Cortex of kidney (tissue), 1 donor: ENCODE measurements at regions not wholly inside any gene's neighbourhood (a gene's known extent, or its start where the extent isn't known, plus 50 kb on each side); places are given as distances from the start of the nearest gene placed in this dataset.

ENCODE experiments used
- DNase-seq: peaks from one replicate; lab custom pipeline; 2025; lab: John Stamatoyannopoulos, UW

DNA sequence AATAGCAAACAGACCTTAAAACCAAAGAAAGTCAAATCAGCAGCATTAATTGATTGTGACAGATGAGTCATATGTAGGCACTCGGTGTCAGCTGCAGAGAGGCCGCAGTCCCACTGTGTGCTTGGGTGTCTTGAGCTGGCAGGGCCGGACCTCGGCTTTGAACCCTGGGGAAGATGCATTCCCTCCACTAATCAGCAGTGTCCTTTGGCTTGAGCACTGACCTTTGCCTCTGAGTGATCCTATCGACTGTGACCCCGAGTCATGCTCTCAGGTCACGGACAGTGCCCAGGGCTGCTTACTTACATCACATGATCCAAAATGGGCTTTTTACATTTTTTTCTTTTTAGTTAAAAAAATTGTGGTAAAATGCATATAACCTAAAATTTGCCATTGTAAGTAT is 188.7 kb downstream of the GADD45G start:
- DNase-seq, result no peak

DNA sequence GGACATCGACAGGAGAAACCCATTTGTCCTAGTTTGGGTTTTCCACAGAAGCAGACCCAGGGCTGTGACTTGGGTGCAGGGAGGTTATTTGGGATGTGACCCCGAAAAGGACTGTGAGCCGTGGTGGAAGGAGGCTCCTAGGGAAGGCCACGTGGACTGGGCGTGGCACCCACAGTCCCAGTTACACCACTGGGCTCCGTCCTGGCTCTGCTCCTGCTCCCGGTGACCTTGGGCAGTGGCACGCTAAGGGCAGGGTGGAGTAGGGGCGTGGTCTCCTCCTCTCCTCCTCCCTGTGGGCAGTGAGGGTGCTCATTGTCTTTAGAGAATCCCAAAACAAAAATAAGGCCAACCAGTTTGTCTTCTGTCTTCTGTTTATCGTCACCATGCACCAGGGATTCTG is 190.1 kb downstream of the GADD45G start:
- no peak for DNase-seq

DNA sequence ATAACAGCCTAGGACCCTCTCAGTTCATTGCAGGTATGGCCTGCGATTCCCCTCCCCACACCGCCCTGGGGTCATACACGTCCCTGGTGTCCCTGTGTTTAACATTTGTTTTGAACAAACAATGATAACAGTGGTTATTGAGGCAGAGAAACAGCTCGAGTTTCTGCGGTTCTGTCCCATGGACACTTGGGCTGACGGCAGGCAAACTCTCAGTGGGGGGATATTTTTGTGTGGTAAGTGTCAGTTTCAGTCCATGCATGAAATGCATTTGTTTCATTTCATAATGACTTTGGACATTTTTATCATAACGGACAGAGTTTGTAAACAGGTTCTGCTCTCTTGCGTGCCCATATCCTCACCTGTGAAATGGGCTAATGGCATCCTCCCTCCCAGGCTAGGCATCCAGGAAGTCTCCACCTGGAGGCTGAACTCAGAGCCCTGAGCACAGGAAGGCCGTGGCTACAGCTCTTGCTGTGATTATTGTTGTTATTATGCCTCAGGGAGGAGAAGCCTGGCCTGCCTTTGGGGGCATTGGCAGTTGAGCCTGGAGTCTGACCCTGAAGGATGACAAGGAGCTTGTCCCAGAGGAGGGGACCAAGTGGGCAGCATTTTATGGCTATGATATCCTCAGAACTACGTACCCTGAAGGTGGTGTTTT is 190.9 kb downstream of the GADD45G start:
- no peak for DNase-seq

DNA sequence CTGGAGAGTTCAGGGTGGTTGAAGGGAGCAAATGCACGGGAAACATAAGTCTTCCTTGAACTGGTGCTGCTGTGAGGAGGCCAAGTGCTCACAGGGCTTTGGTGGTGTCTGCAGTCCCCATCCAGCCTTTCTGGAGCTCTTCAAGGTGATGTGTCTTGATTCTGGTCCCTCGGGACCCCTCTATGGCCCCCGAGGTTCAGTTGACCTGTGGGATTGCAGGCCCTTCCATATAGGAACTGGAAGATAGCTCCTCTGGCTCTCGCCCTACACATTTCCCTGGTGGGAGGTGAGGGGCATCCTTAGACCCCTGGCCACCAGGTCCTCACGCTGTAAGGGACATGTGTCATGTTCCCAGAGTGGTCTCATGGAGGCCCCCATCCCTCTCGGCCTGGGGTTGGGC is 191.8 kb downstream of the GADD45G start:
- no peak for DNase-seq

DNA sequence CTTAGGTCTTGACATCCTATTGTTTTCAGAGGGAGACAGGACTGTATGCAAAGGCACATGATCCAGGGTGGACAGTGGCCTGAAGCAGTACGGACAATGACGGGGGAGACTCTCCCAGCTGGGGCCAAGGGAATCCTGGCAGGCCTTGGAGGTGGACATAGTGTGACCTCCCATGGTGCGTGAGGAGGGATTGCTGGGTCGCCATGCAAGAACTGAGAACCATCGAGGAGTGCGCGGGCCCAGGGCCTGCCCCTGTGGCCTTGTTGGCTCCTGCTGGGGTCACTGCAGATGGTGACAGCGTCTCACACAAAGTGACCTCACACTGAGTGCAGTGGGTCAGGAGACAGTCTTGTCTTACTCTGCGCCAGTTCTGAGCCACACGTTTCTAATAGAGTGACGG is 192.4 kb downstream of the GADD45G start:
- DNase-seq, result no peak

DNA sequence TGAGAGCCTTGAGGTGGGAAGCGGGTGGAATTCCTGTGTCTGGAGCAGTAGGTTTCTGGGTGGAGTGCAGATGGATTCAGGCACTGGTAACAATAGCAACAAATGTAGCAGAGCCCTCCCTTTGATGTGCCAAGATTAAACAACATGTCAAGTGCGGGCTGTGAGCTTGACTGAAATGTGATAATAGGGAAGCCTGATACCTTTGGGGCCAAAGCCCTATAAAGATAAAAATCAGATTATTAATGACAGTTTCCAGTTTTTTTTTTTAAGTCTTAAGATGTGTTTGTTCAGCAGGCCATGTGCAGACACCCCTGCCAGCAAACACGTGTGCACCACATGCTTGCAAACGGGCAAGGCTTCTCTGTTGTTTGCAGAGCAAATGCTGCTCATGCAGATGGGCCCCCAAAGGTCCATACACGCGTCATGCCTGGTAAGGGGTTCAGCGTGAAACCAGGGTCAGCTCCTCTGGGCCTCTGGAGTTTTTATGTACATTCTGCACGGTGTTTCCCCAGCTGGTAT is 193.2 kb downstream of the GADD45G start:
- no peak for DNase-seq

DNA sequence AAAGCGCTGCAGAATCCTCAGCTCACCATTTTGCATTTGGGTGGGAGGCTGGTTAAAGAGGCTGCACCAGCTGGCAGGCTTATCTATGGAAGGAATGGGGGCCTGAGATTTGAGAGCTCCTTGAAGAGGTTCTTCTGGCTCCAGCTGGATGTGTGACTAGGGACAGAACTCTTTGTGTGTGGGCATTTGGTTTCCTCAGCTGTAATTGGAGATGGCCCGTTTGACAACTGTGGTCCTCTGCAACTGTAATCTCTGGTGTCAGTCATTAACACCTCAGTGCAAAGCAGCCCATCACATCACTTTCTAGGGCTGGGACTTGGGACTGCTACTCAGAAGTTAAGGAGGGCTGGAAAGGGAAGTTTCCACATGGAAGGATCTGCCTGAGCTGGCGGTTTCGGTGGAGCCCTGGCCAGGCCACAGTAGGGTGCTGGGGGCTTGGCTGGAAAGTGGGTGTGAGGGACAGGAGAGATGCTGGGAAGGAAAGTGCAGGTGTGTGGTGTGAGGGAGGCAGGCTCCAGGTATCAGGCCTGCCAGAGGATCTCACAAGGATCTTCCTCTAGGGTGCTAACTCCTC is 193.8 kb downstream of the GADD45G start:
- DNase-seq, result no peak

DNA sequence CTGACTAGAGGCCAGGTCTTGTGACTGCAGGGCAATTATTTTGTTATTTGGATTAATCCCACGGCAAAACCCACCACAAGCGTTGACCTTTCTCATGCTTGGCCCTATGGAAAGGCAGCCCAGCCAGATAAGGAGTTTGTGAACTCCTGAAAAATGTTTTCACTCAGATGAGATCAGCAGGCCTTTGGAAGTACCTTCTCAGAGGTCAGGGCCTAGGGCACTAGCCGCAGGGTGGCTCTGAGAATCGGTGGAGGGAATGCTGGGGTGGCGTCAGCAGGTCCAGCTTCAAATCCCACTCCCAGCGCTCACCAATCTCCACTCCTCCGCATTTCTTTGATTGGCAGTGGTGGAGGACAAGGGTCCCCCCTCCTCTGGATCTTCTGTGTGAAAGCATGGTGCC is 194.4 kb downstream of the GADD45G start:
- DNase-seq, result no peak

DNA sequence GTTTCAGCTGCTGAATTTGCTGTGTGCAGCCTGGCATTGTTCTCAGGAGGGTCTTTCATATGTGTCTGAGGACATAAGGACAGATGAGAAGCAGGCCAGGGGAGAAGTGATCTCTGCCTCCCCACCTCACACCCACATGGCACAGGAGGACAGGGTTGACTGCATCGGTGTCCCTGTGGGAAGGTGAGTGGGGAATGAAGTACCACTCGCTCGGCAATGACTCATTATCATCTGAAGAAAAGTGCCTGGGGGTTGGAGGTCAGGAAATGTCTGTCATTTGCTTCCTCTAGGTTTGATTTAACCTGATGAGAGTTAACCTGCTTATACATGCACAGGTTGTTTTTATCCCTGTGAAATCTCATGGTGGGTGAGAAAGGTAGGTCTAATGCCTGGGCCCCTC is 195.0 kb downstream of the GADD45G start:
- no peak for DNase-seq

DNA sequence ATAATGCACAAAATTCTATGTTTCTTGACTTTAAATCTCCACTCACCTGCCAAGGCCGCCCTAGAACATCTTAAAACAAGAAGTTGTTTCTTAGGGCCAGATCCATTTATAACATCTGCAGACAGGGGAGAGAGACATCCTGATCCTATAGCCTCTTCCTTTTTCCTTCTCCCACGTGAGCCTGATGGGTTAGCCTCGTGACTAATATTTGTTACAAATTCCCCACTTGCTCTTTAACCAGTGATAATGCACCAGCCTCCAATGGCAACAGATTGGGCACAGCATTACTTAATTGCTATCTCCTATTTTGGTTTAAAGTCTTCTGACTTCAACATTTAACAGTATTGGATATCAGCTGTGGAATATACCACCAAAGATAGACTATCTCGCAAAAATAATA is 196.5 kb downstream of the GADD45G start:
- no peak for DNase-seq

DNA sequence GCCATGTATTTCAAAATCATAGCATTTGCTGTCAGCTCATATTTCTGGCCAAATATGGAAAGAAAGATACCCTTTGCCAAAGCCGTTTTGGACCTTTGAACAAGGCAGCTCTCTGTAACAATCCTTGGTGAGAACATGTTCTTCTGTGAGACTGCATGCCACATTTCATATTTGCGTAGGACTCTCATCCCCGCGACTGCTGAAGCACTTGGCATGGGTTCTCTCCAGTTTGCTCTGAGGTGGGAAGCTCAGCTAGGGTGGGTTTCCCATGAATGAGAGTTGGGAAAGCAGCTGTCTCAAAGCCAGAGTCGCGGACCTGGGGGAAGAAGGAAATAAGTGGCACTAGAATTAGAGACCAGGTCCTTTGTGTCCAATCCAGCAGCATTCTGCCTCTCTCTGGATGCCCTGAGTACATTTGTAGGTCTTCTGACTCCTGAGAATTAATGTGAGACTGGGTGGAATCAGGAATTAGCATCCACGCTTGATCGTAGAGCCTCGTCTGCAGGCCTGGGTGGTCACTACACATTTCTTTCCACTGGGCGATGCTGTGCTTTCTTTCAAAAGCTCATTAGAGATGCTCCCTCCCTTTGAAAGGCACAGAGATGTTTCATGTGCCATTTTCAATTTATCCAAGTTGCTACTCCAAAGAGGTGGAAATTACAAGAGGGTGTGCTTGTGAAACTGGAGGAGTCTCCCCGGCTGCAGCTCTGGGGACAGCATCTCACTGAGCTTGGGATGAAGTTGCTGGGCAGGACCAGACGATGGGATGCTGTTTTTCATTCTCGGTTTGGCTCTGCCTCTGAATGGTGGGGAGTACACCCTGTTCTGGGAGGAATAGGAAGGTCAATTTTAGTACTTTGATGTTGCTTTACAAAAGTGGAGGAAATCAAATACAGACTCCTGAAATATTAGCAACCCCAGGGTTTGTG is 197.2 kb downstream of the GADD45G start:
- no peak for DNase-seq

DNA sequence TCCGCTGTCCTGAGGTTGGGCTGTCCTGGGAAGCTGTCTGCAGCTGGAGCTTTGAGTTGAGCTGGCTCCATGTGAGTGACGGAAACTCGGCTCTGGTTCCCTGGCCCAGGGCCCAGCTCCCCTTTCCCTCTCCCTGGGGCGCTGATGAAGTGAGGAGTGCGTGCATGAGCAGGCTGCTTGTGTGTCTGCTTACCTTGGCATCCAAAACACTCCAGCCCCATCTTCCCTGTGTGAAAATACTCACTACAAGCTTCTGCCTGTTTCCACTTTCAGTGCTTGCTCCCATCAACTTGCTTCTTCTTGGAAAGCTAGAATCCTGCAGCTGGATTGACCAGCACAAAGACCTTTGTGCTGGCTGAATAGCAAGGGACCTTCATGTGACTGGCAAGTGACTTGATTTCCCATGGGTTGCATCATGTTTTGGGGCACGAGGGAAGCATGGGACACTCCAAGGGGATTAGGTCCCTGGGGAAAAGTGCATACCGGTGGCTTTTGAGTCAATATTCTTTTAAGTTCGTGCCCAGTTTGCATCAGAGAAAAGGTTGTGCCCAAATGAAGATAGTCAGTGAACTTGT is 198.1 kb downstream of the GADD45G start:
- DNase-seq, result no peak

DNA sequence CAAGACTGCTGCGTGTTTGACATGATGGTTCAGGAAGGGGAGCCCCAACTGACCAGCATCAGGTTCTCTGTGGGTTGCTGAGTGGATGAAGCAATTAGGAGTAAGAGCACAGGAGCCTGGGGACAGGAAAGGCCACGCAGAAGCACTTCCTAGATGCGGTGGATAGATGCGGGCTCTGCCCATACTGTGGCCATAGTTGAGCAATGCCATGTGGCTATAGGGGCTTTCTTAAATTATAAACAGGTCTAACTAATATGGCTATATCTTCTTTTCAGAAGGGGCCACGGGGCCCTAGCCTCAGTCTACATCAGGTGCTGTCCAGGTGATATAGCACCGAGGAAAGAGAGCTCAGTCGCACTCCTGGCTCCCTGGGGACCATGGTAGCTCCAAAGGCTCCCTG is 198.6 kb downstream of the GADD45G start:
- DNase-seq, result no peak

DNA sequence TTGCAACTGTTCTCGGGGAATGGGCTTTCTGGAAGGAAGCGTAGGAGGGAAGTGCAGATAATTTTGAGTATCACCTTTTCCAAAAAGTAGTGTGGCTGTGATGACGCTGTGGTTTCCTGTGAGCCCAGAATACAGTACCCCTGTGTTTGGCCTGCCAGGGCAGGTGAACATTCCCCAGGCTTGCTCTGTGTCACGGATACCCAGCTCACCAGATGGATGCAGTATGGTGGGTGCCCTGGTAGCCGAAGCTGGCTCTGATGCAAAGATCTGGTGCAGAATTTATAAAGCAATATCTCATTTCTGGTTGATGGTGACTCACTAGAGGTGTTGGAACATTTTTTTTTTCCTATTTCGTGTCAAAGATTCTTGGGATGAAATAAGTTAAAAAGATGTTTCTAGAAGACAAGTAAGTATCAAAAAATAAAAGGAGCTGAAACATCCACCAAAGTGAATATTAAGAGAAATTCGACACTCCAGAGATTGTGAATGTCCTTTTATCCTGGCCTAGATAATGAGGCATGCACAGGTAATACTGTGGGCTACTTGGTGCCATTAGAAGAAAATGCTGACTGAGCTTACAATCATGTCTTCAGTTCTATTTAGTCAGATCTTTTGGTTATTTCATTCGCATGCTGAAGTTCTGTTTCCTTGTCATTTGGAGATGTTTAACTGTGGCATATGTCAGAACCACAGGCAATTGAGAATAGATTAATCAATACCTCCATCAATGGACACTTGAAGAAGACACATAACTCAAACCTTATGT is 200.1 kb downstream of the GADD45G start:
- DNase-seq, result no peak

DNA sequence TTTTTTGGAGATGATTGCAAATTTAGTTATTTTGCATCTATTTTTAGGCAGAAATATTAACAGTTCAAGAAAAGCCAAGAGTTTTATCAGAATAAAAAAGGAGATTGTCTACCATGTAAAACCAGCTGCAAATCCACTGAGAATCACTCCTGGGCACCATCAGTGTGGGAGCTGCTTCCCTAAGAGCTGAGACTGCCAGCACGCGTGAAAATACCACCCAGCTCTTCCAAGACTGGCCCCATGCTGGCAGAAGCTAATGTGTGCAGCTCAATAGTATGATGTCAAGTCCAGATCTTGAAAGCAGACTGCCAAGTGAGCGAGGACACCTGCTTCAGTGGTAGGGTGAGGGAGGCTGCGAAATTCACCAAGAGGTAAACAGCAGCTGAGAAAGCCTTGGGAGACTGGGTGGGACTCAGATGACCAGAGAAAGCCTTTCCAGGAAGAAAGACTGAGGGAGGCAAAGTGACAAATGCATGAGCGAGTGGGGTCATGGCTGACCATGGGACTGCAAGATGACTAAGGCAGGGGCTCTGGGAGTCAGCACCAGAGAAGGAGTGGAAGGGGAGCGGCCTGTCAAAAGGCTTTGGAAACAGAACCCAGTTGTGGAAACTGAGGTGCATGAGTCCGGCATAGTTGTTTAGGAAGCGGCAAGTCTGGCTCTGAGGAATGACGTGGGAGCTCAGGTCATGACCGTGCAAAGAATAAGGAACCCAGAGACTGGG is 200.9 kb downstream of the GADD45G start:
- DNase-seq, result no peak

DNA sequence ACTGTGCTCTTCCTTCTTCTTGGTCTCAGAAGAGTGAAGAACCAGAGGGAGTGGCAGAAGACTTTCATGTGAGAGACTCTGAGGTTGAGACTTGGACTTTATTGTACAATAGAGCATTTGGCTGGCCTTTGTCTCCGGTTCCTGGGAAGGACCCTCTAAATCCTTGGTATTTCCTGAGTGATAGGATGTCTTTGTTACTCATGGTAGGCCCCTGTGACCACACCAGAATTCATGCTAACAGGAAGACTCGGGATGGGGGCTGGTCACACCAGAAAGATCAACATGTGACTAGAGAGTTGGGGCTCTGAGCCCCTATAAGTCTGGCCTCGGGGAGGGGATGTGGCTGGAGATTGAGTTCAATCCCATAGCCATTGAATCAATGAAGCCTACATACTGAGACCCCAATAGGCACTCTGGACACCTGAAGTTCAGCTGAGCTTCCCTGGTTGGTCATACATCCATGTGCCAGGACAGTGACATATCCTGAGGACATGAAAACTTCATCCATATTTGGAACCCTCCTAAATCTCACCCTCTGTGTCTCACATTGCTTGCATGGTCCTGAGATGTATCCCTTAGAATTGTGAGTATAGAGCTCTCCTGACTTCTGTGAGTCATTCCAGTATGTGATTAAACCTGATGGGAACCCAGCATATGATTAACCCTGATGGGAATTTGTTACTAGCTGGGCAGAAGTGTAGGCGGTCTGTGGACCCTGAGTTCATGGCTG is 201.7 kb downstream of the GADD45G start:
- DNase-seq, result no peak

DNA sequence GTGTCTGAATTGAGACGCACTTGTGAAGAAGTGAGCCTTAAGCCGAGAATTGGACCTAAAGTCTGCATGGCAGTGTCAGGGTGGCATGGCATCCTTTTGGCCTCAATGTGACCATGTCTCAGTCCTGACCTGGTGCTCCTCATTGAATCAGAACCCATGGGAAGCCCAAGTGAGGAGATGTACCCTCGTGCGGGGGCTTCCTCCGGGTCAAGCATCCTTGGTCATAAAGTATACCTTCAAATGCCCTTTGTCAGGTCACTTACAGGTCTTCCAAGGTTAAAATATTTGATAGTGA is 202.2 kb downstream of the GADD45G start:
- no peak for DNase-seq

DNA sequence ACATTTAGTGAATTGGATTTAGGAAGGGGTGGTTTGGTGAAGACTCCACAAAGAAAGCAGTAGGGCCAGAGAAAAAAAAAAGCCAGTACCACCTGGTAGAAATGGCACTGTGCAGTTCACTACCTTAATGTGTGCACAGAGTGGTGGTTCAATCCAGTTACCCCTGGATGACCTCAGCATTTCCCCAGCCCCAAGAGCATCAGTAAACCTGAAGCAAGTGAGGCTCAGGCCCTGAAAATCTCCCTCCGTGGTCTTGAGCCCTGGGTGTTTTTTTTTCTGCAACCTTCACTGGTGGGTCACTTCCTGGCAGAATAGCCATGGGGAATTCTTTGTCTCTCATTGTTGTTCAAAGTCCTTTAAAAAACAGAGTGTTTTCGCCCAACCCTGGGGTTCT is 202.9 kb downstream of the GADD45G start:
- no peak for DNase-seq

DNA sequence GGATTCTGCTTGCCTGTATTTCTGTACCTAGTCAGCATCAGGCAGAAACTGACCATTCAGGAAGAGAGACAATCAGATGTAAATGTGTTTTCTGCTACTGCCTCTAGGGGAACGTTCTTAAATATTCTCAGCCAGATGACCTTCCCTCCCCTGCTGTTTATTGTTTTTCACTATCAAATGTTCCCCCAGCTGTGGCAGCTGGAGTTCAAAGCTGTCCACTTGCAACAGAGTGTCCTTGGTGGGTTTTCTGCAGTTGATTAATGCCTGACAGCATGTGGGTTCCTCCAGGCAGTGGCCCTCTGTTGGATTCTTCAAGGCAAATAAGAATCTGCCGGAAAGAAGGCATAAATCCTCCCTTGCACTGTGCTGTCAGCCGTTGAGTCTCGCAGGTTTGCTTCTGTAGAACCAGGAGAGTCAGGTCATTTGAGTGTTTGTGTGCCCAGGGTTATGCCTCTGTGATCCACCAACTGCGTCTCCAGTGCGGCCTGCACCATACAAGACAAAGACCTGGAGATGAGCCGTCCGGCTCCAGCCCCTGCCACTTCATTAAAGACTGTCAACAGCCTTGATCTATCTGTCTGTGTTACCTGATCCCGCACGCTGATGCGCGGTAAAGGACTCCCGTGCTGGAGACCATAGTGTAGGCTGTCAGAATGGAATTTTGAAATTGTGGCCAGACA is 203.4 kb downstream of the GADD45G start:
- no peak for DNase-seq

DNA sequence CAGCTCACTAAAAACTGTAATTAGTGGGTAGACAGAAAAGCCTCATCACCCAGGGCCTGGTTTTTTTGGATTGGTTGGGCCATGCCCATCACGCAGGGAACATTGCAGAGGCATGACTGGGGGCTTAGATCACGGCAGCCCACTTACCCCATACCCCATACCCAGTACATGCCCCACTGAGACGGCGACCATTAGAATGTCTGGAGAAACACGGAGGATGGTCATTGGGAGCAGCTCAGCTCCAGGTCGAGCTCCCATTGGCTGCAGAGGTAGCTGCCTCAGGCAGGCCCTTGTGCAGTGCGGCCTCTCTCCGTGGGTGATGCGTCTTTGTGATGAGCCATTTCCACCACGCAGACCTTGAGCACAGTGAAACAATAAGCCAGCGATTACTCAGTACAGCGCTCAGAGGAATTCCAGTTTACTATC is 204.0 kb downstream of the GADD45G start:
- DNase-seq, result no peak
